22Rv1 (cell line): ENCODE measurements at regions not wholly inside any gene's neighbourhood (a gene's known extent, or its start where the extent isn't known, plus 50 kb on each side); places are given as distances from the start of the nearest gene placed in this dataset.

ENCODE experiments used
- H3K27ac ChIP-seq: fragments of 450-650 bp; 2 replicates; pipeline ENCODE4 v1.5.1; 2017
- CTCF ChIP-seq: fragments of 450-650 bp; IDR thresholded peaks from 2 replicates; pipeline ENCODE4 v1.5.1; 2017; ENCODE audit warnings: mild to moderate bottlenecking
- ZFX ChIP-seq: fragments of 450-650 bp; IDR thresholded peaks from 2 replicates; pipeline ENCODE4 v1.6.1; 2017; ENCODE audit warnings: antibody characterized with exemption, borderline replicate concordance

- TF ChIP-seq CTCF (no peak), ZFX (no peak)
- no peak overlapping the region for H3K27ac ChIP-seq
Measured at GRCh38 chr2:2720351-2720750, 389.3 kb upstream of the MYT1L start.

- no peak overlapping the region for H3K27ac ChIP-seq
- TF ChIP-seq CTCF = no peak
- TF ChIP-seq ZFX = no peak
Measured at GRCh38 chr2:2719781-2720180, 388.7 kb upstream of the MYT1L start.

- no peak for TF ChIP-seq ZFX
- no peak for TF ChIP-seq CTCF
- no peak overlapping the region for H3K27ac ChIP-seq
Measured at GRCh38 chr2:2719015-2719414, 387.9 kb upstream of the MYT1L start.

GRCh38 chr2:2717406-2717805 lies 386.3 kb upstream of the MYT1L start:
- no peak overlapping the region for H3K27ac ChIP-seq
- TF ChIP-seq CTCF (no peak), ZFX (no peak)

GRCh38 chr2:2716771-2717170 lies 385.7 kb upstream of the MYT1L start:
- no peak overlapping the region for H3K27ac ChIP-seq
- no peak for TF ChIP-seq ZFX
- TF ChIP-seq CTCF = no peak

- H3K27ac ChIP-seq = no peak overlapping the region
- no peak for TF ChIP-seq ZFX
- TF ChIP-seq CTCF = no peak
Measured at GRCh38 chr2:2715036-2715818, 384.2 kb upstream of the MYT1L start.

GRCh38 chr2:2714408-2714807 lies 383.3 kb upstream of the MYT1L start:
- no peak for TF ChIP-seq ZFX
- TF ChIP-seq CTCF = no peak
- H3K27ac ChIP-seq = no peak overlapping the region
